Colon (tissue), 2 donors: ENCODE measurements at regions not wholly inside any gene's neighbourhood (a gene's known extent, or its start where the extent isn't known, plus 50 kb on each side); places are given as distances from the start of the nearest gene placed in this dataset.

ENCODE experiments used
- FAIRE-seq: peaks from 2 replicates; lab custom pipeline; 2012; peaks lifted over from hg19 to GRCh38; lab: Jason Lieb, UNC
- donor health status: control.
- donor health status: control.

DNA sequence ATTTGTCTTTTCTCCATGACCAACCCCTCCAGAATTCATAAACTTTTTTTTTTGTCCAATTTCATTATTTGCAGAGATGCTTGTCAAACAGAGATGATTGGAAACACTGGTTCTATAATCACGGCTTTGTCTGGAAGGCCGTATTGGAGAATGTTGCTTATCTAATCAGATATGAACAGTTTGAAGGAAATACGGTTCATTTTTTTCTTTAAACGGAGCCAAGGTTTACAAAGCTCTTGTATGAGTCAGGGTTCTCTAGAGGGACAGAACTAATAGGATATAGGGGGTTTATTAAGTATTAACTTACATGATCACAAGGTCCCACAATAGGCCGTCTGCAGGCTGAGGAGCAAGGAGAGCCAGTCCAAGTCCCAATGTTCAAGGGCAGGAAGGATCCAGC, 1415.8 kb downstream of the C4orf33 start:
- no peak for FAIRE-seq

DNA sequence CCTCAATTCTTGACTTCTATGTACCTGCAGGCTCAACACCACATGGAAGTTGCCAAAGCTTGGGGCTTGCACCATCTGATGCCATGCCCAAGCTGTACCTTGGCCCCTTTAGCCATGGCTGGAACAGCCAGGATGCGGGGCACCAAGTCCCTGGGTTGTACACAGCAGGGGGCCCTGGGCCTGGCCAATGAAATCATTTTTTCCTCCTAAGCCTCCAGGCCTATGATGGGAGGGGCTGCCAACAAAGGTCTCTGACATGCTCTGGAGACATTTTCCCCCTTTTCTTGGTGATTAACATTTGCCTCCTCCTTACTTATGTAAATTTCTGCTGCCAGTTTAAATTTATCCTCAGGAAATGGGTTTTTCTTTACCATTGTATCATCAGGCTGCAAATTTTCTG, 1428.1 kb downstream of the C4orf33 start:
- no peak for FAIRE-seq

DNA sequence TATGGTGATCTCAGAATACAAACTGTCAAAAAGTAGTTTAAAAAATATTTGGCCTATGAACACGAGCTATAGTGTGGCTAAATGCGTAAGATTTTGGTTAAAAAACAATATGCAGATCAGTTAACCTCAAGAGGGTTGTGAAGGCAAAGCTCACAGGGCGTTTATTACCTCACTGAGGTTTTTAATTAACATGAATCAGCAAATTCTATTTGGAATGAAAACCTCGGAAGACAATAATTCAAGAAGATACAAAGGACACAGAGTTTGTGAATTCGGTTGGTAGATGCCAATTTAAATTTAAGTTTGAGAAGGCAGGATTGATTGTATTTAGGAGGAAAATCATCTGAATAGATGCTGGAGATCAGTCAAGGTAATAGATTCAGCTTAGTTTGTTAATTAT, 1434.6 kb downstream of the C4orf33 start:
- no peak for FAIRE-seq

DNA sequence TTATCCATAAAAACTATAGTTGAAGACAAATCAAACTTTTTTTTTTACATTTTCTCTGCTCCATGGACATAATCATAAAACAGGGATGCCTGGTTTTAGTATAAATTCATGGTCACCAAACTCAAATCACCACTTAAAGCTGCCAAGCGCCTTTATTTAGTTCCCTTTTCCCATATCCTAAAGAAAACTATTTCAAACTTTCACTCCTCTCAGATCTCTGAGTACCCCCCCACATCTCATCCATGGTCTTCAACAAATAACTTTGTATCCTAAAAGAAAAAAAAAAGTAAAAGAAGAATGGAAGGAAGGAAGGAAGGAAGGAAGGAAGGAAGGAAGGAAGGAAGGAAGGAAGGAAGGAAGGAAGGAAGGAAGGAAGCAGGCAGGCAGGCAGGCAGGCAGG, 1438.7 kb downstream of the C4orf33 start:
- FAIRE-seq: no peak

DNA sequence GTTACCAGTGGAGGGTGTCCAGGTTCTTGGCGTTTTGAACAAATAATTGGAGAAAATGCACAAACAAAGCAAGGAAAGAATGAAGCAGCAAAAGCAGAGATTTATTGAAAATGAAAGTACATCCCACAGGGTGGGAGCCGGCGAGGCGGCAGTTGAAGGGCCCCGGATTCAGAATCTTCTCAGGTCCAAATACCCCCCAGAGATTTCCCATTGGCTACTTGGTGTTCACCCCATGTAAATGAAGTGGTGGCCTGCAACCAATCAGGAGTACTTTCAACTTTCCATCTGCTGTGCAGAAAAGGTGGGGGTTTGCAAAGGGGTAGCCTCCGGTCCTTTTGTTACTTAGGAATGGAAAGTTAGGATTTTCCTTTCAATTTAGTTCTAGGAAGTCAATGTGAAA, 1447.0 kb downstream of the C4orf33 start:
- no peak for FAIRE-seq

DNA sequence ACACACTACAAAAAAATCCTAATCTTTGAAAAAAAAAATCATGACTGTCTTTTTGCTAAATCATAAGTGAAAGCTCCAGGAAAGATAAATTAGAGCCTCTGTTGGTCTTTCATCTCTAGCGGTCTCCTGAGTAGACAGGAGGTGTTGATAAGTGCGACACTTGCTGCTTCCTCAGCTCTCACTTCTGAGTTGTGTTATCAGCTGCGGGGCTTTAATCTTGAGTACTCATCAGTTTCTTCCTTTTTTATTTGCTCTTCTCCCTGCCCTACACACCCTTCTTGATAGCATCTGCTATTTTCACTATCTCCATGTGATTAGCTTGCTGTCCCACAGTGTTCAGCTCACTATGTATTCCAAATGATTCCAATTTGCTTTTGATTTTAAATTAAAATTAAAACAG, 1449.2 kb downstream of the C4orf33 start:
- no peak for FAIRE-seq

DNA sequence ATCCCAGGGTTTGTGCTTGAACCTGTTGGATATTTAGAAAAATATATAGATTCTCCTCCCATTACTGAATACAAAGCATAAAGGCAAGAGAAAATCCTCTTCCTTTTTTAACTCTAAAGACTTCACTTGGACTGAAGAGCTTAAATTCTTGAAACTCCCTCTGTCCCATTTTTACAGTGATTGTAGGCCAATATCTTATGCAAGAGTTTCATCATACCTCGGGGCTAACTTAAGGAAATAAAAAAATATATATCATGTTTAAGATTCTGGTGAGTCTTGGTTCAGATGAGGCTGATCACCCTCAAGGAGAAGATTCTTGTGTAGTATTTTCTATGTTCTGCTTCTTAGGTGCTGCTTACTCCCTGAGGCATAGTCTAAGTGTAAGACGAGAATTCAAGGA, 1449.6 kb downstream of the C4orf33 start:
- FAIRE-seq: no peak

DNA sequence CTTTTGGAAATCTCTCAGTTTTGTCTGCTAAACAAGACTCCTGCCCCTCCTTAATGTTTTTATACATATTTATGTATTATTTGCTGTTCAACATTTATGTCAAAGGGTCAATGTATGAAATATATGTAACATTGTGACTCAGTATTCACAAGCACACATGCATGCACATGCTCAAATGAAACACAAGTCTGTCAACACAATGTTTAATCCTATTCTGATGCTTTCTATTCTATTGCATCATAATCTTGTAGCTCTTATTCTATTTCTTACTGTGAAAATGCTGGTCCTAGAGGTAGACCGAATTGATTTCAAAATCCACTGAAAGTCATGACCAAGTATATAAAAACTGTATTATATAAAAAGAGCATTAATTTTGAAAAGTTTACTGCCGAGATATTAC, 1463.3 kb downstream of the C4orf33 start:
- FAIRE-seq: no peak

DNA sequence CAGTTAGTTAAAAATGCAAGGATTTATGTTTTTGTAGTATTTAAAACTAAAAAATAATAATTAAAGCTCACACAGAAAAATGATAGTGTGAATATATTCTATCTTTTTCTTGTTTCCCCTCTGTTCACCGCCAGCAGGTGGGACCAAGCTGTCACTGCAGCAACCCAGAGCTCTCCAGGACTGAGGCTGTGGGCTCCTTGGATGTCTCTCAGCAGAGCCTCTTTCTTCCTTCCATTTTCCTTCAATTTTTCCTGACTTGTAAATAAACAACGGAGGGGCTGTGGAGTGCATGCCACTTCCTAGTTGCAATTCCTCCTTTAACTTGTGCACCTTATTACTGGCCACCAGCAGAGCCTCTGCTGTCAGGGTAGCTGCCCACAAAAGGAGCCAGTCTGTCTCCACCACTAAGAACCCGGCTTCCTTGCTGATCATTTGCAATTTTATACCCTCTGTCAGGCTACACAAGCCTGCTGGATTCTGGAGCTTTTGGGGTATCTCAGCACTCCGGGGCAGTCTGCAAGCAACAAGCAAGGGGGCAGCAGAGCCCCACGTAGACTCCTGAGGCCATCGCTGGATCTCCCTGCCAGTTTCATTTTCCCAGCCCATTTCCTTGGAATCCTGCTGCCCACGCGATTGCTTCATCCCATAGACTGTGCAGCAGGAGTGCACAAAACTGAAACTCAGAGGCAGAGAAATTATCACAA, 1467.4 kb downstream of the C4orf33 start:
- FAIRE-seq: no peak

DNA sequence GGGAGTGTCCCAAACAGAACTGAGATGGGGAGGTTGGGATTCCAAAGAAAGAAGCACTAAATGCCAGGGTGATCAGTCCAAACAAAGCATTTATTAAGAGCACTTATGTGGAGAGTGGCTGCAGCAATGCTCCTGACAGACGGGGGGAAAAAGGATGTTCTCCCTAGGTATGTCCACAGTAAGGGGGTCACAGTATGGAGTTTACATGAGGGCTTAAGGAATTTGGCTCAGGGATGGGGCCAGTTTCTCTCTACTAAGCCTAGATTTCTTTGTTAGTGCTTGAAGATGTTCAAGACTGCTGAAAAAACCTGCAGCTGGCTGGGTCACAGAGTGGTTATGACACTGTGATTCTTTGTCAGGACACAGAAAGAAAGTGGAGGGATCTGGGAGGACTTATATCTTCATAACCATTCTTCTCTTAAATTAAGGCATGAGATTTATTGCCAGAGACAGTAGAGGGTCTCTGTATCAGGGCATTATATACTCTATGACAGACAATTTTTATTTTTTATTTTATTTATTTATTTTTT, 1468.0 kb downstream of the C4orf33 start:
- FAIRE-seq: no peak

DNA sequence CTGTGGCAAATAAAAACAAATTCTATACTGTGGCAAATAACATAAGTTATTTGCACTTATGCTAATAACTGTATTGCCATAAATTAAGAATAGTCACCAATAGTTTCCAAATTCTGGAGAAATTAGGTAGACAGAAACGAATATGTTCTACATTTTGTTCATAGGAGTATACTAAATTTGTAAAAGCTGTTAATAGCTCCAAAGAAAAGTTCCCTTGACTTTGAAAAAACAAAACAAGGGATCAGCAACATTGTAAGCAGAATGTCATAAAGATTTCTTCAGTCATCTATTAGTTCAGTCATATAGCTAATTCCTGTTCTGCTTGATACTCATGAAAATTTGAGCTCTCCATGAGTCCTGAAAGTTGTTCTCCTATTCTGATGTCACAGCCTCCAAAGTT, 1472.8 kb downstream of the C4orf33 start:
- no peak for FAIRE-seq

DNA sequence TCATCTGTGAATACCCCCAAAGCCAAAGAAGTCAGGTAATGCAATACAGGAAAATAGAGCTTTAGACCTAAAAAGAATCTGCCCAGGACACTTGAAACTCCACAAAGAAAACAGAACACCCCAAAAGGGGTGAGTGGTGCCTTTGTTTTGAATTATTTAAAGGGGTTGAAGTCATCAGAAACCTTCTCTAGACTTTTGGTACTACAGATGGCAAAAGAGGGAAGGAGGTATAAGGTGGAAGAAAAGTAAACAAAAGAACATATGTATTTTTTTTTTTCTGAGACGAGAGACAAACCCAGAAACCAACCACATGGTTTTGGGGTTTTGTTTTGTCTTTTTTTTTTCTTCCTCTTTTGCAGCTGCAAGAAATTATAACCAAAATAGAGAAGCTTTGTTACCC, 1477.8 kb downstream of the C4orf33 start:
- FAIRE-seq: no peak

DNA sequence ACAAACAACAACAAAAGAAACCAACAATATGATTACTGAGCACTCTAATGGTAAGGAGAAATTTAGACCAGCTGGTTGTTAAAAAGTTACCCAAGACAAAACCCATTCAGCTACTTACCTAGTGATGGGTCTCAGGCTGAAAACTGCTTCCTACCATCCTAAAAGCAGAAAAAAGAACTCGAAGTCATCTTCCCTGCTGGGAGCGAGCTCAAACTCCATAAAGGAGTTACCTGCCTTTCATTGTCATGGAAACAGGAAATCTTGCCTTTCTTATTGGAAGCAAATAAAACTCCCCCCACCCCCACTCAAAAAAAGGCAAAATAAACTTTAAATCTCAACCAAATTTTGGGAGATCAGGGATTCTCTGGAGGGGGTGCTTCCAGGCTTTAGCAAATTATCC, 1478.3 kb downstream of the C4orf33 start:
- no peak for FAIRE-seq

DNA sequence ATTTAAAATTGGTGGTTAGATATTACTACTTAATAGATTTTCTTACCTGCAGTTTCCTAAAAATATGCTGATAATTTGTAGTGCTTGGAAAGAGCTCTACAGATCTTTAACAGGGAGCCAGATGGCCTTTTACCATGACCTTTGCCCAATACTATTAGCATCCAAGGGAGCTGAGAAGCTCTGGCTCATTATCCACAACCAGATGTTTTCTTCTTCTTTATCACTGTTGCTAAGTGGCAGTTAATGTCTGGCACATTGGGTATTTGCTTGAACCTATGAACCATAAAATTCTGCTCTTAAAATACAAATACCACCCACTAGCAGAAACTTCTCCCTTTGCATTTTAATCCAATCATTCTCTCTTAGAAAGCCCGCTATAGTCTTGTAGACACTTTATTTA, 1480.3 kb downstream of the C4orf33 start:
- no peak for FAIRE-seq

DNA sequence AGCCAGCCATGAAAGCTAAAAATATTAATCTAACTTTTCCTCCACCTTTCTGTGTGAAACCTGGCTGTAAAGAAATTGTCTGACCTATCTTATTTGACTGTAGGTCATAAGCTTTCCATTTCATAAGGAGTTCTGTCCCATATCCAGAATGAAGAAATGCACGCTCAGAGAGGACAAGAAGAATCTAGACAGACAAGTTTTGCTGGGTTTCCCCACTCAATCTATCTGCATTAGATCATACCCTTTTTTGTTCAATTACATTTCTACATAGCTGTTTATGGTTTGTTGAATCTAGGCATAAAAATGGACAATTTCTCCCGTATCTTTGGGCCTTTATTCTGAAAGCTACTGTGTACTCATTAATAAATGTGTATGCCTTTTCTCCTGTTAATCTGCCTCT, 1495.1 kb downstream of the C4orf33 start:
- FAIRE-seq: no peak

DNA sequence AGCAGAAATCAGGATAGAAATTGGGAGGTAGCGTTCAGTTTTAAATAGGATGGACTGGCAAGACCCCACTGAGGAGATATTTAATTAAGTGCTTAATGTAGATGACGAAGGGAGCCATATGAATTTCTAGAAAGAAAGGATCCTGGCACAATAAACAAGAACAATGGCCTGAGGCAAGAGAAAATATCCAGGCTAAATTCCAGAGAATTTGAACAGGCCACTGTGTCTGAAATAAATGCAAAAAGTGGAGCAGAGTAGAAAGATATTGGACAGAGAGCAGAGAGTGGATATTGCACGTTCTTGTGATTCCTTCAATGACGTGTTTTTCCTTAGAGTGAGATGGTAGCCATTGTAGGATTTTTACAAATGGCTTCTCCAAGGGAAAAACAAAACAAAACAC, 1504.8 kb downstream of the C4orf33 start:
- no peak for FAIRE-seq

DNA sequence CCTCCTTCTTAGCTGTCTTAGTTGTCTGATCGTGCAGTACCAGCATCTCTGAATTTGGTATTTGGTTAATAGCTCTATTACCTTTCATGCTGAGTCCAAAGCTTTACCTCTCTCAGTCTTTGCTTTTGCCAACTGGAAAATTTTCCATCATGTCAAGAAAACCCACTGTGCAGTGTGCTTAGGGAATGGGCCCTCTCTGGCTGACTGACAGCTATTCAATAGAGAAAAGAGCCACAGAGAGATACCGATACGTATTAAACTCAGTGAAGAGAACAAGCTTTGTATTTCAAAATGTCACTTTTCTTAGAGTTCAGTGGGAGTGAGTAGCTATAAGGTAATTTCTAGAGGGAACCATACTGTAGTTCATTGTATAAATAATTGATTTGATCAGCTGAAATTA, 1507.1 kb downstream of the C4orf33 start:
- no peak for FAIRE-seq

DNA sequence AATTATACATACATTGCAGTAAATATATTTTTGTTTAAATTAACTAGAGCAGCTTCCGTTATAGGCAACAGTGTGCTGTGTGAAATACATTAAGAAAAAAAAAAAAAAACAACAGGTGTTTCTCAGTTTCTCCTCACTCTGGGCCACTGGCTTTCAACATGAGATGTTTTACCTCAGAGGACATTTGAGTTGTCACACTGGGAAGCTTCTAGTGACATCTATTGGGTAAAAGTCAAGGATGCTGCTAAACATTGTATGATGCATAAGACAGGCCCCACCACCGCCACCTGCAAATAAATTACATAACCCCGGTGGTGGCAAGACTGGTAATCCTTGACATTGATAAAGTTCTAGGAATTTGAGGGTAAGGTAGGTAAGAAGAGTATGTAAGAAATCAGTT, 1512.2 kb downstream of the C4orf33 start:
- no peak for FAIRE-seq

DNA sequence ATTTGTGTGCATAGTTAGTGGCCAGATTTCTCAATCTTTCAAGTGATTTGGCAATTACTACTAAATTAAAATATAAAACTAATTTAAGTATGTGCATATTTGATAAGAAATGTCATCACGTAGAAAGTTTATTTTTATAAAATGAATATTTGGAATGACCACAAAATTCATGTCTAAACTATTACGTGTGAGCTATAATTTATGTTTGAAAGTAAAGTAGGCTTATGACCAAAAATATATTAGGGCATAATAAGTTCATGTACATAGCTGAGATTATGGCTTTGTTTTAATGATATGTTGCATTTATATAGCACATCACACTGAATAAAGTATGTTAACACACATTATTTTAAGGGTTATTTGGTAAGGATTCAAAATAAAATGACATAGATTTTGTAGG, 1532.6 kb downstream of the C4orf33 start:
- no peak for FAIRE-seq

DNA sequence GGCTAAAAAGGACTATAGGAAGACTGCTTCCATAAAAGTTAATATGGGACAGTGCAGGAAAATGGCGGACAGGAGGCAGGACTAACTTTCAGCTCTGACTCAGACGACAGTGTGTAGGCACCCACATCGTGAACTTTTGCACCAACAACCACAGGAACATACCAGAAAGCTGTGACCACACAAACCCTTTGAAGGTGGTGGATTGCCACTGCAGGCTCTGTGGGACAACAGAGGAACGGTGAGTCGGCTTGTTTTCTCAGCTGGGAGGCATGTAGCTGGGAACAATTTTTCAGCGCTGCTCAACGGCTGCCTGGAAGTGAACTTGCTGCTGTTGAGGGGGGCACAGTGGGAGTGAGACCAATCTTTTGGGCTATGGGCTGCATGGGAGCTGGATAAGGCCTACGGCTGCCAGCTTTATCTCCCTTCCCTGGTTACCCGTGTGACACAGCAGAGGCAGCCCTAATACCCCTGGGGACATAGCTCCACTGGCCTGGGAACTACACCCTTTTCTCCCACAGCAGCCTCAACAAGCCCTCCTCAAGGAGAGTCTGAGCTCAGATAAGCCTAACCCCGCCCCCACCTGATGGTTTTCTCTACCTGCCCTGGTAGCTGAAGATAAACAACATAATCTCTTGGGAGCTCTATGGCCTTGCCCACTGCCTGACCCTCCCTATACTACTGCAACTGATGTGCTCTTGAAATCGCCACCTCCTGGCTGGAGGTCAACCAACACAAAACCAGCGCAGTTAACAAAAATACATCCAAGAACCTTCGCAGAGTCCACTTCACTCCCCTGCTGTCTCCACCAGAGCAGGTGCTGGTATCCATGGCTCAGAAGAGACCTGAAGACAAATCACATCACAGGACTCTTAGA, 1537.0 kb downstream of the C4orf33 start:
- FAIRE-seq: no peak

DNA sequence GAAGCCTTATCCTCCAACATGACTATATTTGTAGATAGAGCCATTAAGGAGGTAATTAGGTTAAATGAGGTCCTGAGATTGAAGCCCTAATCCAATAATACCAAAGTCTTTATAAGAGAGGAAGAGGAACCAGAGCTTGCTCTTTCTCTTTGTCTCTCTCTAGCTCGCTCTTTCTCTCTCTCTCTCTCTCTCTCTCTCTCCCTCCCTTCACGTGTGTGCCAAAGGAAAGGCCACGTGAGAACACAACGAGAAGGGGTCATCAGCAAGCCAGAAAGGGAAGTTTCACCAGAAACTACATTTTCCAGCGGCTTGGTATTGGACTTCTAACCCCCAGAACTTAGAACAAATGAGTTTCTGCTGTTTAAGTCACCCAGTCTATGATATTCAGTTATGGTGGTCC, 1540.5 kb downstream of the C4orf33 start:
- no peak for FAIRE-seq

DNA sequence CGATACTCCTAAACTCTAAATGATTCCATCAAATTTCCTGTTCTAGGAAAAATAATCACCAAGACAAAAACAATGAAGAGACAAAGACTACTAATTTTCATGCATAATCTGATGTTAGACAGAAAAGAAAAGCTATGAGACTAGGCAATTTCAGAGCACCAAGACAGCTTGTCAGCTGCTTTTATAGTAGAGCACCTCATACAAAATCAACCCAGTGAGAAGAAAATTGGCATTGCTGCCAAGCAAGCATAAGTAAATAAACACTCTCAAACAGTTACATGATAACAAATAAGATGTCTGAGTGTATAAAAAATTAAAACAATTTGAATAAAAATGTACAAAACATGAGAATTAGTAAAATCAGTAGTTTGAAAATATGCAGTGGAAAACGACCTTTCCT, 1544.6 kb downstream of the C4orf33 start:
- FAIRE-seq: no peak

DNA sequence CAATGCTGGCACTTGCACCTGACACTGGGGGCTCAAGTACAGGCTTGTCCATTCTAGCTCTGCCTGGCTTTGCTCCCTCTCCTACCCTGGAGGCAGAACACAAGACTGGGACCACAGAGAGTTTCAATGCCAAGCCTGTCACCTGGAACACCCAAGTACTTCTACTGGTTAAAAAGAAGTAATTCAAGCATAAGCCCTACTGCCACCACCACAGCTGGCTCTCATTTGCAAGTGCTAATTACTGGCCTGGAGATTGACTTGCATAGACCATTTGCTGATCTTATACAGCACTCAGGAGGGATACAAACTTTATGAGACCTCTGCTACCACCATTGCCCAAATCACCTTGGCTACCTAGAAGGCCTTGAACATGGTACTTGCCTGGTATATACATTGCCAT, 1550.9 kb downstream of the C4orf33 start:
- no peak for FAIRE-seq

DNA sequence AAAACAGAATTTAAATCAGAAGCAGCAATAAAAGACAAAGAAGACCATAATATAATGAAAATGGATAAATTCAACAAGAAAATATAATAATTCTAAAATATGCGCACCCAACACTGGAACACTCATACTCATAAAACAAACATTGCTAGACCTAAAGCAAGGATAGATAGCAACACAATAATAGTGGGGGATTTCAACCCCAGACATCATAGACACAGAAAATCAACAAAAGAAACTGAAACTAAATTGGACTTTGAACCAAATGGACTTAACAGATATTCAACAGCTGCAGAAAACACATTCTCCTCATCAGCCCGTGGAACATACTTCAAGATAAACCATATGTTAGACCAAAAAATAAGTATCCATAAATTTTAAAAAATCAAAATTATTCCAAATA, 1552.6 kb downstream of the C4orf33 start:
- FAIRE-seq: no peak
